Loucy (cell line): ENCODE measurements at regions not wholly inside any gene's neighbourhood (a gene's known extent, or its start where the extent isn't known, plus 50 kb on each side); places are given as distances from the start of the nearest gene placed in this dataset.

Experiments
- H2AFZ ChIP-seq: fragments of 200-600 bp; sonication (generic); 2 replicates; pipeline ENCODE4 v1.6.0; 2016; ENCODE audit warnings: antibody characterized with exemption, mild to moderate bottlenecking, low read length, moderate library complexity
- H3F3A ChIP-seq: fragments of 200-600 bp; 2 replicates; pipeline ENCODE4 v1.6.0; 2016; ENCODE audit warnings: antibody characterized with exemption, low read depth, mild to moderate bottlenecking
- H3K27me3 ChIP-seq: fragments of 200-600 bp; sonication (generic); 2 replicates; pipeline ENCODE4 v1.6.1; 2014; ENCODE audit warnings: low read length, mild to moderate bottlenecking; ENCODE audit not compliant: insufficient read depth, poor library complexity, severe bottlenecking
- H3K36me3 ChIP-seq: fragments of 200-600 bp; sonication (generic); 2 replicates; pipeline ENCODE4 v1.6.1; 2016; ENCODE audit warnings: low read length; ENCODE audit not compliant: insufficient read depth
- H3K4me1 ChIP-seq: fragments of 200-600 bp; sonication (generic); 2 replicates; pipeline ENCODE4 v1.5.1; 2014; ENCODE audit warnings: low read length, mild to moderate bottlenecking; ENCODE audit not compliant: insufficient read depth, poor library complexity, severe bottlenecking
- H3K4me2 ChIP-seq: fragments of 200-600 bp; sonication (generic); 2 replicates; pipeline ENCODE4 v1.6.0; 2014; ENCODE audit warnings: antibody characterized with exemption, low read length, low read depth, mild to moderate bottlenecking; ENCODE audit not compliant: poor library complexity, severe bottlenecking
- H3K4me3 ChIP-seq: fragments of 200-600 bp; sonication (generic); 2 replicates; pipeline ENCODE4 v1.5.1; 2014; ENCODE audit warnings: low read length, mild to moderate bottlenecking, mixed read lengths; ENCODE audit not compliant: poor library complexity, severe bottlenecking
- H3K79me2 ChIP-seq: fragments of 200-600 bp; sonication (generic); 2 replicates; pipeline ENCODE4 v1.6.1; 2014; ENCODE audit warnings: low read length; ENCODE audit not compliant: insufficient read depth
- H3K9ac ChIP-seq: fragments of 200-600 bp; sonication (generic); 2 replicates; pipeline ENCODE4 v1.6.0; 2014; ENCODE audit warnings: mild to moderate bottlenecking, low read depth, low read length, moderate library complexity; ENCODE audit not compliant: poor library complexity, severe bottlenecking
- H3K9me2 ChIP-seq: fragments of 200-600 bp; sonication (generic); replicated peaks from 2 replicates; pipeline ENCODE4 v1.6.1; 2016; ENCODE audit warnings: low read depth, low read length, mixed read lengths
- H3K9me3 ChIP-seq: fragments of 200-600 bp; sonication (generic); 2 replicates; pipeline ENCODE4 v1.6.1; 2014; ENCODE audit warnings: mild to moderate bottlenecking, antibody characterized with exemption, low read length, low read depth; ENCODE audit not compliant: insufficient read depth
- H4K20me1 ChIP-seq: fragments of 200-600 bp; sonication (generic); 2 replicates; pipeline ENCODE4 v1.6.0; 2014; ENCODE audit warnings: antibody characterized with exemption, low read length, mild to moderate bottlenecking; ENCODE audit not compliant: insufficient read depth, poor library complexity, severe bottlenecking
- CTCF ChIP-seq: fragments of 200-600 bp; sonication (generic); conservative IDR thresholded peaks from 2 replicates; pipeline ENCODE4 v1.5.1; 2014; ENCODE audit warnings: mild to moderate bottlenecking, antibody characterized with exemption, low read length
- EZH2phosphoT487 ChIP-seq: fragments of 200-600 bp; IDR thresholded peaks from 2 replicates; pipeline ENCODE4 v1.6.1; 2018; ENCODE audit warnings: antibody characterized with exemption, mild to moderate bottlenecking, moderate library complexity, borderline replicate concordance

GRCh38 chr1:80988926-80989325 is 811.8 kb upstream of the ADGRL2 start:
- TF ChIP-seq CTCF (no peak), EZH2phosphoT487 (no peak)

GRCh38 chr1:80987824-80988223 is 812.9 kb upstream of the ADGRL2 start:
- TF ChIP-seq CTCF (no peak), EZH2phosphoT487 (no peak)
- Histone ChIP-seq H3K79me2 (no peaks in the 10 kb centered on the region), H3K4me3 (no peak overlapping the region)

More at GRCh38 chr1:80988926-80989325, 811.8 kb upstream of the ADGRL2 start:
- Histone ChIP-seq H3K4me1 (no peaks in the 10 kb centered on the region), H3K4me3 (no peak overlapping the region), H3K9me2 (no peaks in the 10 kb centered on the region), H3K9me3 (no peaks in the 10 kb centered on the region), H3K36me3 (no peaks in the 10 kb centered on the region), H4K20me1 (no peaks in the 10 kb centered on the region), H3K79me2 (no peaks in the 10 kb centered on the region), H3K4me2 (no peak overlapping the region), H2AFZ (no peak overlapping the region), H3F3A (no peaks in the 10 kb centered on the region), H3K27me3 (no peaks in the 10 kb centered on the region), H3K9ac (no peak overlapping the region)

GRCh38 chr1:80987106-80987505 is 813.6 kb upstream of the ADGRL2 start:
- Histone ChIP-seq H3K9ac (no peak overlapping the region), H3K79me2 (no peaks in the 10 kb centered on the region), H3K4me1 (no peaks in the 10 kb centered on the region), H3K9me3 (no peaks in the 10 kb centered on the region), H3K27me3 (no peaks in the 10 kb centered on the region), H3K4me3 (no peak overlapping the region), H3K9me2 (no peaks in the 10 kb centered on the region), H4K20me1 (no peaks in the 10 kb centered on the region), H3F3A (no peaks in the 10 kb centered on the region), H2AFZ (no peak overlapping the region), H3K36me3 (no peaks in the 10 kb centered on the region), H3K4me2 (no peak overlapping the region)
- TF ChIP-seq CTCF, result no peak

More at GRCh38 chr1:80987824-80988223, 812.9 kb upstream of the ADGRL2 start:
- H3K27me3 ChIP-seq, result no peaks in the 10 kb centered on the region
- no peak overlapping the region for H3K4me2 ChIP-seq
- no peak overlapping the region for H3K9ac ChIP-seq
- no peaks in the 10 kb centered on the region for H4K20me1 ChIP-seq
- no peaks in the 10 kb centered on the region for H3K4me1 ChIP-seq
- H3K9me3 ChIP-seq, result no peaks in the 10 kb centered on the region
- no peaks in the 10 kb centered on the region for H3K9me2 ChIP-seq
- no peaks in the 10 kb centered on the region for H3F3A ChIP-seq
- no peaks in the 10 kb centered on the region for H3K36me3 ChIP-seq
- no peak overlapping the region for H2AFZ ChIP-seq
